Activated T-cell treated with anti-CD3 and anti-CD28 coated beads for 48 hours (primary cell): ENCODE measurements at regions not wholly inside any gene's neighbourhood (a gene's known extent, or its start where the extent isn't known, plus 50 kb on each side); places are given as distances from the start of the nearest gene placed in this dataset.

Experiments used
- DNase-seq: peaks from one replicate; pipeline ENCODE4 v3.0.0-alpha.2; 2020; ENCODE audit warnings: low read depth

DNA sequence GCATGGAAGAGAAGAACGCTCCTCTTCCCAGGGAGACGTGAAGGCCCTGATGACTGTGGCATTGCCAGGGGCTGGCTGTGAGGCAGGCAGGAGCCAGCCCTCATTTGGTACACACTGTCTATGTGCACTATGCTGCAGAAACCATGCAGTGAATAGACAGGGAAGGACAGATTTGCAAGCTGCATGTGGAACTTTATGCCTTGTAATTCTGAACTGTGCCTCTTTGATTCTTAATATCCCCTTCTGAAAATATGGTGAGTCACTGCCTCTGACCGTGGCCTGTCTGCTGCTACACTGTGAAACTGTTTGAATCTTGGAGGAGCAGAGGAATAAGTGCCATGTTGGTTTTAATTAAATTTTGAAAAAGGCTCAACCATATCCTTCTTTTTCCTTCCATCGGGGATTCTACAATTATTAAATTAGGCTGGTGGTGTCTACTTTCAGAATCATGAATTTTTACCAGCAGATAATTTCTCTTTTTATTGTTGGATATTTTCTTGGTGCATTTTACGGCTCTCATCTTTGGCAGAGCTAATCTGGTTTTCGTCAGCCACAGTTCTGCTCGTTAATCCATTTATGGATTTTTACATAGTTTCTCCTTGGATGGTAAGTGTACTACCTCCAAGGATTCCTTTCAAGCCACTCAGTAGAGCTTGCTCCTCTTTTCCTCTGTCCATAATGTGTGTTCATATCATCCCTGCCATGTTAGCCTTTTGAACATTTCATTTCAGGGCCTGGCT lies 301.0 kb upstream of the SLC35B3 start:
- DNase-seq, result no peak

DNA sequence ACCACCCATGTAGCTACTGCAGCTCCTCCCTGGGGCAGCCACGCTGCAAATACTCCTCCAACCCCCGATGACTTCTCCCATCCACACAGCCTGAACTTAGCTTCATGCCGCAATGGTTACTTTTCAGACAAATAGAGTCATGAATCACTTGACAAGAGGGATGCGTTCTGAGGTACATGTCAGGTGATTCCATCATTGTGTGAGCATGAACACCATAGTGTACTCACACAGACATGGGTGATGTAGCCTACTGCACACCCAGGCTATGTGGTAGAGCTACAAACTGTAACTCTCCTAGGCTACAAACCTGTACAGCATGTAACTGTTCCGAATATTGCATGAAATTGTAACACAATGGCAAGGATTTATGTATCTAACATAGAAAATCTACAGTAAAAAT lies 298.5 kb upstream of the SLC35B3 start:
- no peak for DNase-seq

GRCh38 chr6:8731874-8732273 lies 296.5 kb upstream of the SLC35B3 start:
- no peak for DNase-seq

GRCh38 chr6:8710668-8711431 lies 275.5 kb upstream of the SLC35B3 start:
- DNase-seq, result no peak

DNA sequence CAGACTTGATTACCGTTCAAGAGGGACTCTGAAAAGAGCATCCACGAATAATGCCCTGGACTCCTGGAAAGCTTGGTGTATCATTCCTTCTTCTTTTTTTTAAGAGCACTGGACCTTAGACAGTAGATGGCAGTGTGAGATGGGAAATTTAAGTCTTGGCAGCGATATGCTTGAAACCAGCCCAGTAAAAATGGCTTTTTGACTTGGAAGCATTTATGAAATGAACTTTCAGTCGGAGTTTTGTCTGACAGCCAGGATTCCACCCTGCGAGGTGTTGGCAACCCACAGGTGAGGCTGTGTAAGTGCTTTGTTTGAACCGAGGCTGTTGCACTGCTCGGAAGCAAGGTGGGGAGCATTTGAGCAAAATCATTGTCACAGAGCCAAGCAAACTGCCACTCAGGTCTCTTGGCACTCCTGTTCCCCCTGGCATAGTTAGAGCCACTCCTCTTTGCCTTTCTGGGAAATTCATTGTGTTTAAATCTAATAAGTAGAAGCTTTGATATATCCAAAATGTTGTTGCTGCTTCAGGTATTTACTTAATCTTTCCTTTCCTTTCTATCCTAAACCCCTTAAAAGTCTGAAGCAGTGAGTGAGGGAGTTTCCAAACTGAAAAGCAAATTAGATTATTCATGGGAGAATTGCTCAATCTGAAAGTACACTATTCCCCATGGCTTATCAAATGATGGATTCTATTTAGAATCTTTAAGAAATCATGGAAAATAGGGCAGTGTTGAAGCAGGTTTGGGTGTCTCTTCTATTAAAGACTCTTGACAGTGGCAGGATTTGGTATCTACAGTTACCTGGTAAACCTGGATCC lies 272.8 kb upstream of the SLC35B3 start:
- DNase-seq, result no peak

GRCh38 chr6:8707369-8707768 lies 272.0 kb upstream of the SLC35B3 start:
- DNase-seq, result no peak

- no peak for DNase-seq
Measured at GRCh38 chr6:8705435-8706020, 270.2 kb upstream of the SLC35B3 start.

- DNase-seq, result no peak
Measured at GRCh38 chr6:8703059-8703458, 267.7 kb upstream of the SLC35B3 start.

- no peak for DNase-seq
Measured at GRCh38 chr6:8688821-8689220, 253.5 kb upstream of the SLC35B3 start.

DNA sequence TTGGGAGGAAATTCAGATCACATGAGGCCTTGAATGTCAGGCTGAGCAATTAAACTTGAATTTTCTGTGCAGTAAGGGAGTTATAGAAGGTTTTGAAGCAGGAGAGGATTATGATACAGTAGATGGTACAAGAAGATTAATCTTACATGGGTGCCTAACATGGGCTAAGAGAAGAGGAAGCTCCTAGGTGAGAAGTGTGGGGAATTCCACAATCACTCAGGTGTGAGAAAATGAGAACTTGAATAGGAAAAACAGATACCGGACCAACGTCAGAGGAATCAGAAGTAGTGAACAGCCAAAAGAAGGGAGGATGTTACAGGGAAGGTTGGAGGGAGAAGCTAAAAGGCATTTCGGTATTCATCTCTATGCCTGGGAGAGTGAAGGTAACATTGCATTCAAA lies 250.7 kb upstream of the SLC35B3 start:
- DNase-seq, result no peak

DNA sequence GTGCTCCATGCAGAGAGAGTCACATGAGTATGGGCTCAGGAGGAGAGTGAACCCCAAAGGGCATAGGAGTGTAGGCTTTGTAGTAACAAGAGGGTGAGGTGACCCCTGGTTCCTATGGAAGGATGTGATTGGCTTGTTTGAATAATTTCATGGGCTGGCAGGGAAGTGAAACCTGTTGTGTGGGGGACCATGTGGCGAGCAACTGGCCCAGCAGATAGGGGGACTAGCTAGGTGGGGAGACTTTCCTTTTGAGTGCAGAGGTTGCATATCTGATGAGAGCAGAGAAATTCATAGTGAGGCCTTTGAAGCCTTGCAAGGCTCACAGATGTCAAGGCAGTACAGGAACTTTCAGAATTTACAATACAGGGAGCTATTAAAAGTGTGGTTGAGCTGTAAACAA lies 247.9 kb upstream of the SLC35B3 start:
- no peak for DNase-seq

- no peak for DNase-seq
Measured at GRCh38 chr6:8679823-8680222, 244.5 kb upstream of the SLC35B3 start.

DNA sequence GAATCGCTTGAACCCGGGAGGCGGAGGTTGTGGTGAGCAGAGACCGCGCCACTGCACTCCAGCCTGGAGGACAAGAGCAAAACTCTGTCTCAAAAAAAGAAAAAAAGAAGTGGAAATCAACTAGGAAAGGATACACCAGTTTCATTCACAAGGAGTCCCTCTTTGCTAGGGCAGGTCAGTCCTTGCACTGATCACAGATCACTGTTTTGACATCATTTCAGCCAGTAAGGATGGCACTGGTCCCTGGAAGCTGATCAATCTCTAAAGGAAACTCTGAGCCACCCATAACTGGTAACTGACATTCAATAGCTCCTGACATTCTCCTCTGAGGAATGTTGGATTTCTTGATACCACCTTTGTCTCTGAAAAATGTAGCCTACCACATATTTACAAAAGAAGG lies 243.1 kb upstream of the SLC35B3 start:
- DNase-seq, result no peak

DNA sequence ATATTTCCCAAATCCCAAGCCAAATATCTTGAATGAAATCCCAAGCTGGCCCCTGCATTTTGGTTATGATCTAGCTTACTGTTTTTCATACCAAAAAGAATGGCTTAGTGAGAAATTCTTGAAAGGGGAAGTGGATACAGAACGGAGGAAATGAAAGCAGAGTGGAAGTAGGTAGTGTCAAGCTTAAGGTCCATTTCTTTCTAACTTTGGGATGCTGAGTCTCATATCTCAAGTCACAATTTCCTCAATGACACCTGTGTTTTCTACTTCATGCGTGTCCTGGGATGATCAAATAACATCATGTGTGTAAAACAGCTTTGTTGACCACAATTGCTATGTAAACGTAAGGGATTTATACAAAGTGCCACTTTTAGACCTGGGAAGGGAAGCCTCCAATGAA lies 238.8 kb upstream of the SLC35B3 start:
- DNase-seq, result no peak

DNA sequence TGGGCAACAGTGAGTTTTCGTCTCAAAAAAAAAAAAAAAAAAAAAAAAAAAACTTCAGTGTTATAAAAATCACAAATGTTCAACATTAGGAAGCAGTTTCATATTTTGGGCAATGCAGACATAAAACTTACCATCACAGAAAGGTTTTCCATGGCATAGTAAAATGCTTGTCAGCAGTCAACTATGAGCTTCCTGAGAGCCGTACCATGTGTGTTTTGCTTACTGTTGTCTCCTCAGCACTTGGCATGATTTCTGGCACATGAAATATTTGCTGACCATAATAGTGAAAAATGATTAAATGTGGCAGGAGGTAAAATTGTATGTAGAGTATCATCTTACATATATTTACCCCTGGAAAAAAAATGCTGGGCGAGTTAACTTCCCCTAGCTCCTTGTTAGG lies 237.5 kb upstream of the SLC35B3 start:
- no peak for DNase-seq

GRCh38 chr6:8670792-8671191 lies 235.4 kb upstream of the SLC35B3 start:
- no peak for DNase-seq

GRCh38 chr6:8664700-8665099 lies 229.4 kb upstream of the SLC35B3 start:
- no peak for DNase-seq

DNA sequence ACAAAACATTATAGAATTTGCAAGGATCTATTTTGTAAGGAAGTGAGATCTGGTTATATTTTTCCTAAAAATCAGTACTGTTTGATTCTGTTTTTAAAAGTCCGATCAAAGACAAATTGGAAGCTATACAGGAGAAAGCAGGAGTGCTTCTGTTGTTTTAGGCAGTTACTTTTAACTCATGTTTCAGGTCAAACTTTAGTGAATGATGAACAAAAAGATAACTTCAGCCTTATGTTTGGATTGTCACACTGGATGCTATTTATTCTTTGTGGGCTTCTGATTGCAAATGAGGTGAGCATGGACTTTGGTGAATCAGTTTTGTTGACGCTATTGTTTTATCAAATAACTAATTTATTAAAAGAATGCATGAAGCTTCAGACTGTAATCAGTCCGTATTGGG lies 228.7 kb upstream of the SLC35B3 start:
- no peak for DNase-seq

- DNase-seq, result no peak
Measured at GRCh38 chr6:8659404-8660189, 224.3 kb upstream of the SLC35B3 start.

DNA sequence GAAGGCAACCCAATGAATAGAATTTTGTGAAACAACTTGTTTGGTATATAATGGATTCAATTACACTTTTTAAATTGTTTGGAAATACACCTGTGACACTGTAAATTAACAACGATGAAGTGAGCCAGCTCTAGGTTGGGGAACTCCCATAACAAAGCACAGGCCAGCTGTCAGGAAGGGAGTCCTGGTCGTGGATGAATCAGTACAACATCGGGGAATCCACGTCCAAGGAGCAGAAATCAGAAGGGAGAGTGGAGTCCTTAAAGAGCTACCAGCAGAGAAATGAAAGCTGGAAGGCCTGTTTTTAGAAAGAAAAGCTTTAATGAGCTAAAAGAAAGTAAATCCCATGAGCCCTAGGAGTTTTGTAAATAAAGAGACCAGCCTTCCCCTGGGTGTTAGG lies 223.1 kb upstream of the SLC35B3 start:
- no peak for DNase-seq

DNA sequence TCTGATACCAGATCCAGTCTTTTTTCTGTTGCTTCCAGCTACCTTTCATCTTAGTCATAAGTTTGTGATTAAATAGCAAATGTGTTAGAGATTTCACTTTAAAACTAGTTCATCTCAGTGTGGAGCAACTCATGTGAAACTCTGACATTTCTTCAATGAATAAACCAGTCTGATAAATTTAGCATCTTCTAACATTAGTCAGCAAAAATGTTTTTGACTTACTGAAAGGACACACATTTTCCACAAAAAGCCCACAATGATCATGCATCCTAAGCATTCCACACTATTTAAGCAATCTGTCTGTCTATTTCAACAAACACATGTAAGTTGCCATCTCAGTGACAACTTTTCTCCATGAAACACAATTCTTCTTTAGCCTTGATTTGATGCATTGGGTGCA lies 222.2 kb upstream of the SLC35B3 start:
- no peak for DNase-seq
